ENCODE measurements at regions not wholly inside any gene's neighbourhood (a gene's known extent, or its start where the extent isn't known, plus 50 kb on each side); places are given as distances from the start of the nearest gene placed in this dataset.

- TF ChIP-seq KLF11 (CRISPR knock-in tag; IDR thresholded peaks at IDR 0.05), result no peak
- no peak for TF ChIP-seq ZBTB37 (CRISPR knock-in tag; IDR thresholded peaks at IDR 0.05)
- TF ChIP-seq HNRNPK (IDR thresholded peaks at IDR 0.05; ENCODE audit: low read depth, low read length, poor library complexity, severe bottlenecking), result no peak
- no peak for TF ChIP-seq ZNF674 (CRISPR knock-in tag; IDR thresholded peaks at IDR 0.05; ENCODE audit: low read depth)
- TF ChIP-seq ARHGAP35 (CRISPR knock-in tag; IDR thresholded peaks at IDR 0.05; ENCODE audit: borderline replicate concordance), result no peak
- TF ChIP-seq POLR2AphosphoS5 (IDR thresholded peaks at IDR 0.05; ENCODE audit: low read depth, low read length), result no peak
- TF ChIP-seq BRCA1 (CRISPR knock-in tag; IDR thresholded peaks at IDR 0.05), result no peak
- no peak for TF ChIP-seq SP140L (CRISPR knock-in tag; IDR thresholded peaks at IDR 0.05; ENCODE audit: borderline replicate concordance)
Measured at GRCh38 chr5:82777106-82777505, 300.1 kb downstream of the TMEM167A start (continued).

GRCh38 chr5:82772281-82772680 is 304.9 kb downstream of the TMEM167A start:
- no peaks in the 10 kb centered on the region for H3K9me3 ChIP-seq (ENCODE audit: low read length)
- no peaks in the 10 kb centered on the region for H3K79me2 ChIP-seq (ENCODE audit: insufficient read depth, low read length)
- H3K36me3 ChIP-seq (replicated peaks in 1 of 2; ENCODE audit: control insufficient read depth in 1 of 2, insufficient read depth in 2 of 2, low read length in 2 of 2), result no peaks in the 10 kb centered on the region
- ATAC-seq, result no peak
- no peak overlapping the region for H3K4me3 ChIP-seq (replicated peaks in 1 of 3; ENCODE audit: insufficient read depth in 1 of 3, low read depth in 2 of 3, low read length in 3 of 3)
- ChIA-PET CTCF (ENCODE audit: low intra/inter-chr PET ratio, low total read pairs) (no interaction called here), POLR2A (no interaction called here)
- no peaks in the 10 kb centered on the region for H4K20me1 ChIP-seq (ENCODE audit: insufficient read depth, low read length)
- no peak for DNase-seq (ENCODE audit: low spot score)
- 40% methylated on average over 4 of the region's 4 CpGs for WGBS (ENCODE audit: low lambda C conversion rate)
- no peak overlapping the region for H3K4me2 ChIP-seq (ENCODE audit: low read depth, low read length)
- no peak overlapping the region for H2AFZ ChIP-seq (ENCODE audit: low read length)
- no TSS peak for BruUV-seq (replicated peaks)
- no peaks in the 10 kb centered on the region for H3K4me1 ChIP-seq (ENCODE audit: insufficient read depth, low read length)
- in situ Hi-C loops (cut with HindIII; ENCODE audit: extremely low pct_ligation_motif_present, low pct_unique_long_range_greater_than_20kb) (no loop called here), intact Hi-C loops (cut with micrococcal nuclease; ENCODE audit: unreplicated experiment) (no loop called here)
- no peak for FAIRE-seq
- no peak overlapping the region for H3K9ac ChIP-seq (ENCODE audit: insufficient read depth, low read depth, low read length)
- H3K27me3 ChIP-seq (ENCODE audit: control insufficient read depth in 1 of 2, insufficient read depth in 2 of 2, low read length in 2 of 2), result no peaks in the 10 kb centered on the region
- H3K27ac ChIP-seq (ENCODE audit: extremely low read length, insufficient read depth, low read length), result no peak overlapping the region
- TF ChIP-seq KDM1A (CRISPR knock-in tag; IDR thresholded peaks at IDR 0.05) (no peak), ZNF180 (CRISPR knock-in tag; IDR thresholded peaks at IDR 0.05; ENCODE audit: borderline replicate concordance, low read depth) (no peak), ZNF646 (CRISPR knock-in tag; IDR thresholded peaks at IDR 0.05) (no peak), SAP130 (CRISPR knock-in tag; IDR thresholded peaks at IDR 0.05; ENCODE audit: low read depth) (no peak), ZNF644 (CRISPR knock-in tag; IDR thresholded peaks at IDR 0.05; ENCODE audit: low read depth) (no peak), KLF16 (CRISPR knock-in tag; IDR thresholded peaks at IDR 0.05) (no peak)

Measured in HepG2 (cell line).